ENCODE measurements at regions not wholly inside any gene's neighbourhood (a gene's known extent, or its start where the extent isn't known, plus 50 kb on each side); places are given as distances from the start of the nearest gene placed in this dataset.

- TF ChIP-seq NFRKB (IDR thresholded peaks at IDR 0.05) (no peak), ZNF384 (IDR thresholded peaks at IDR 0.05) (no peak), ARNT (IDR thresholded peaks at IDR 0.05) (no peak), TARDBP (IDR thresholded peaks at IDR 0.05) (no peak), FOXM1 (IDR thresholded peaks at IDR 0.05; ENCODE audit: borderline replicate concordance) (no peak), L3MBTL2 (conservative IDR thresholded peaks at IDR 0.05) (no peak), BHLHE40 (IDR thresholded peaks at IDR 0.05; ENCODE audit: borderline replicate concordance) (no peak)
Measured at GRCh38 chr2:236782938-236783337, 213.3 kb downstream of the ACKR3 start.

Data from HEK293T (cell line).